ENCODE measurements at regions not wholly inside any gene's neighbourhood (a gene's known extent, or its start where the extent isn't known, plus 50 kb on each side); places are given as distances from the start of the nearest gene placed in this dataset.

GRCh38 chr11:129317571-129317970 is 58.1 kb upstream of the BARX2 start:
- TF ChIP-seq, protein P1, sequence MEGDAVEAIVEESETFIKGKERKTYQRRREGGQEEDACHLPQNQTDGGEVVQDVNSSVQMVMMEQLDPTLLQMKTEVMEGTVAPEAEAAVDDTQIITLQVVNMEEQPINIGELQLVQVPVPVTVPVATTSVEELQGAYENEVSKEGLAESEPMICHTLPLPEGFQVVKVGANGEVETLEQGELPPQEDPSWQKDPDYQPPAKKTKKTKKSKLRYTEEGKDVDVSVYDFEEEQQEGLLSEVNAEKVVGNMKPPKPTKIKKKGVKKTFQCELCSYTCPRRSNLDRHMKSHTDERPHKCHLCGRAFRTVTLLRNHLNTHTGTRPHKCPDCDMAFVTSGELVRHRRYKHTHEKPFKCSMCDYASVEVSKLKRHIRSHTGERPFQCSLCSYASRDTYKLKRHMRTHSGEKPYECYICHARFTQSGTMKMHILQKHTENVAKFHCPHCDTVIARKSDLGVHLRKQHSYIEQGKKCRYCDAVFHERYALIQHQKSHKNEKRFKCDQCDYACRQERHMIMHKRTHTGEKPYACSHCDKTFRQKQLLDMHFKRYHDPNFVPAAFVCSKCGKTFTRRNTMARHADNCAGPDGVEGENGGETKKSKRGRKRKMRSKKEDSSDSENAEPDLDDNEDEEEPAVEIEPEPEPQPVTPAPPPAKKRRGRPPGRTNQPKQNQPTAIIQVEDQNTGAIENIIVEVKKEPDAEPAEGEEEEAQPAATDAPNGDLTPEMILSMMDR (IDR thresholded peaks at IDR 0.05), result no peak
- no peak for TF ChIP-seq SIN3A (IDR thresholded peaks at IDR 0.05; ENCODE audit: borderline replicate concordance, insufficient read depth, low read depth, low read length)
